ENCODE measurements at regions not wholly inside any gene's neighbourhood (a gene's known extent, or its start where the extent isn't known, plus 50 kb on each side); places are given as distances from the start of the nearest gene placed in this dataset.

GRCh38 chr1:221892301-221892830, 150.5 kb upstream of the DUSP10 start:
- DNase-seq (ENCODE audit: low read depth in 1 of 2, low spot score in 1 of 2) = no peak

GRCh38 chr1:221891708-221892107, 149.8 kb upstream of the DUSP10 start:
- no peak for DNase-seq (ENCODE audit: low read depth in 1 of 2, low spot score in 1 of 2)

GRCh38 chr1:221888801-221889200, 146.9 kb upstream of the DUSP10 start:
- DNase-seq (ENCODE audit: low read depth in 1 of 2, low spot score in 1 of 2) = no peak

GRCh38 chr1:221888218-221888617, 146.3 kb upstream of the DUSP10 start:
- no peak for DNase-seq (ENCODE audit: low read depth in 1 of 2, low spot score in 1 of 2)

- DNase-seq (ENCODE audit: low read depth in 1 of 2, low spot score in 1 of 2) = no peak
Measured at GRCh38 chr1:221887758-221888157, 145.9 kb upstream of the DUSP10 start.

GRCh38 chr1:221887415-221887746, 145.5 kb upstream of the DUSP10 start:
- DNase-seq (ENCODE audit: low read depth in 1 of 2, low spot score in 1 of 2) = no peak

GRCh38 chr1:221886743-221887414, 145.0 kb upstream of the DUSP10 start:
- no peak for DNase-seq (ENCODE audit: low read depth in 1 of 2, low spot score in 1 of 2)

GRCh38 chr1:221886311-221886710, 144.4 kb upstream of the DUSP10 start:
- DNase-seq (ENCODE audit: low read depth in 1 of 2, low spot score in 1 of 2) = no peak

- DNase-seq (ENCODE audit: low read depth in 1 of 2, low spot score in 1 of 2) = no peak
Measured at GRCh38 chr1:221884821-221885220, 142.9 kb upstream of the DUSP10 start.

GRCh38 chr1:221881805-221882581, 140.1 kb upstream of the DUSP10 start:
- DNase-seq (ENCODE audit: low read depth in 1 of 2, low spot score in 1 of 2) = no peak

- no peak for DNase-seq (ENCODE audit: low read depth in 1 of 2, low spot score in 1 of 2)
Measured at GRCh38 chr1:221880182-221880581, 138.3 kb upstream of the DUSP10 start.

- DNase-seq (ENCODE audit: low read depth in 1 of 2, low spot score in 1 of 2) = no peak
Measured at GRCh38 chr1:221878134-221878533, 136.2 kb upstream of the DUSP10 start.

- DNase-seq (ENCODE audit: low read depth in 1 of 2, low spot score in 1 of 2) = no peak
Measured at GRCh38 chr1:221877311-221877710, 135.4 kb upstream of the DUSP10 start.

GRCh38 chr1:221875004-221875330, 133.1 kb upstream of the DUSP10 start:
- DNase-seq (ENCODE audit: low read depth in 1 of 2, low spot score in 1 of 2) = no peak

GRCh38 chr1:221874285-221875003, 132.6 kb upstream of the DUSP10 start:
- no peak for DNase-seq (ENCODE audit: low read depth in 1 of 2, low spot score in 1 of 2)

- no peak for DNase-seq (ENCODE audit: low read depth in 1 of 2, low spot score in 1 of 2)
Measured at GRCh38 chr1:221873673-221874072, 131.8 kb upstream of the DUSP10 start.

GRCh38 chr1:221871056-221871455, 129.2 kb upstream of the DUSP10 start:
- no peak for DNase-seq (ENCODE audit: low read depth in 1 of 2, low spot score in 1 of 2)

- no peak for DNase-seq (ENCODE audit: low read depth in 1 of 2, low spot score in 1 of 2)
Measured at GRCh38 chr1:221869779-221870178, 127.9 kb upstream of the DUSP10 start.

GRCh38 chr1:221868593-221869303, 126.9 kb upstream of the DUSP10 start:
- no peak for DNase-seq (ENCODE audit: low read depth in 1 of 2, low spot score in 1 of 2)

GRCh38 chr1:221867003-221867402, 125.1 kb upstream of the DUSP10 start:
- DNase-seq (ENCODE audit: low read depth in 1 of 2, low spot score in 1 of 2) = no peak

- DNase-seq (ENCODE audit: low read depth in 1 of 2, low spot score in 1 of 2) = no peak
Measured at GRCh38 chr1:221865808-221866207, 123.9 kb upstream of the DUSP10 start.

All from stimulated activated CD4-positive, alpha-beta T cell treated with anti-CD3 and anti-CD28 coated beads, Interleukin-15, amount 100 ng/mL, for 1 hour (primary cell).